GM12875 (cell line): ENCODE measurements at regions not wholly inside any gene's neighbourhood (a gene's known extent, or its start where the extent isn't known, plus 50 kb on each side); places are given as distances from the start of the nearest gene placed in this dataset.

Experiments used
- H3K4me3 ChIP-seq: one replicate; pipeline ENCODE4 v1.5.1; 2011; ENCODE audit warnings: low read depth, low read length, control low read depth
- CTCF ChIP-seq: IDR thresholded peaks from 2 replicates; pipeline ENCODE4 v1.5.1; 2011; ENCODE audit warnings: low read depth, mild to moderate bottlenecking, control low read depth, inconsistent platforms, low read length, moderate library complexity, borderline replicate concordance; ENCODE audit not compliant: insufficient read depth

- no peak for TF ChIP-seq CTCF
- no peak overlapping the region for H3K4me3 ChIP-seq
Observed at GRCh38 chr14:100658181-100658886, 68.4 kb upstream of the DLK1 start.

- no peak overlapping the region for H3K4me3 ChIP-seq
- no peak for TF ChIP-seq CTCF
Observed at GRCh38 chr14:100659345-100660001, 67.2 kb upstream of the DLK1 start.

GRCh38 chr14:100660498-100660881 lies 66.2 kb upstream of the DLK1 start:
- H3K4me3 ChIP-seq = no peak overlapping the region
- TF ChIP-seq CTCF = no peak

- no peak overlapping the region for H3K4me3 ChIP-seq
- TF ChIP-seq CTCF = no peak
Observed at GRCh38 chr14:100660882-100661635, 65.6 kb upstream of the DLK1 start.

GRCh38 chr14:100662879-100663760 lies 63.6 kb upstream of the DLK1 start:
- no peak overlapping the region for H3K4me3 ChIP-seq
- peak; percentile 82 for TF ChIP-seq CTCF

GRCh38 chr14:100663761-100664052 lies 63.0 kb upstream of the DLK1 start:
- H3K4me3 ChIP-seq = no peak overlapping the region
- no peak for TF ChIP-seq CTCF
